HFF-Myc (cell line): ENCODE measurements at regions not wholly inside any gene's neighbourhood (a gene's known extent, or its start where the extent isn't known, plus 50 kb on each side); places are given as distances from the start of the nearest gene placed in this dataset.
A peak's percentile ranks its signal among the peaks of the same experiment; 100 is the strongest.

Source experiments
- DNase-seq: peaks from one replicate; pipeline ENCODE4 v3.0.0-alpha.2; 2011; ENCODE audit warnings: low read depth; ENCODE audit errors: extremely low read depth
- H3K4me3 ChIP-seq: replicated peaks from 2 replicates; pipeline ENCODE4 v1.5.1; 2011; ENCODE audit warnings: low read depth, mild to moderate bottlenecking, control low read depth, low read length
- TF ChIP-seq, protein P1 (sequence below): IDR thresholded peaks from 2 replicates; pipeline ENCODE4 v1.5.1; 2012; ENCODE audit warnings: mild to moderate bottlenecking, low read depth, low read length, control low read depth; ENCODE audit errors: missing control alignments

DNA sequence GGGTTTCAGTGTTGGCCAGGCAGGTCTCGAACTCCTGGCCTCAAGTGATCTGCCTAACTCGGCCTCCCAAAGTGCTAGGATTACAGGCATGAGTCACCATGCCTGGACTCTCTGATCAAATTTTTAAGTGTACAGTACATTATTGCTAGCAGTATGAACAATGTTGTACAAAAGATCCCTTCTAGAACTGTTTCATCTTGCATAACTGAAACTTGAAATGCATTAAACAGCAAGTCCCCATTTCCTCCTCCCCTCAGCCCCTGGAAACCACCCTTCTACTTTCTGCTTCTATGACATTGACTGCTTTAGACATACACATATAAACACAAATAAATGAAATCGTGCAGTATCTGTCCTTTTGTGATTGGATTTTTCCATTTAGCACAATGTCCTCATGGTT is 463.4 kb downstream of the PTPRC start:
- DNase-seq, result no peak
- TF ChIP-seq, protein P1, sequence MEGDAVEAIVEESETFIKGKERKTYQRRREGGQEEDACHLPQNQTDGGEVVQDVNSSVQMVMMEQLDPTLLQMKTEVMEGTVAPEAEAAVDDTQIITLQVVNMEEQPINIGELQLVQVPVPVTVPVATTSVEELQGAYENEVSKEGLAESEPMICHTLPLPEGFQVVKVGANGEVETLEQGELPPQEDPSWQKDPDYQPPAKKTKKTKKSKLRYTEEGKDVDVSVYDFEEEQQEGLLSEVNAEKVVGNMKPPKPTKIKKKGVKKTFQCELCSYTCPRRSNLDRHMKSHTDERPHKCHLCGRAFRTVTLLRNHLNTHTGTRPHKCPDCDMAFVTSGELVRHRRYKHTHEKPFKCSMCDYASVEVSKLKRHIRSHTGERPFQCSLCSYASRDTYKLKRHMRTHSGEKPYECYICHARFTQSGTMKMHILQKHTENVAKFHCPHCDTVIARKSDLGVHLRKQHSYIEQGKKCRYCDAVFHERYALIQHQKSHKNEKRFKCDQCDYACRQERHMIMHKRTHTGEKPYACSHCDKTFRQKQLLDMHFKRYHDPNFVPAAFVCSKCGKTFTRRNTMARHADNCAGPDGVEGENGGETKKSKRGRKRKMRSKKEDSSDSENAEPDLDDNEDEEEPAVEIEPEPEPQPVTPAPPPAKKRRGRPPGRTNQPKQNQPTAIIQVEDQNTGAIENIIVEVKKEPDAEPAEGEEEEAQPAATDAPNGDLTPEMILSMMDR, result no peak
- H3K4me3 ChIP-seq, result no peak overlapping the region

DNA sequence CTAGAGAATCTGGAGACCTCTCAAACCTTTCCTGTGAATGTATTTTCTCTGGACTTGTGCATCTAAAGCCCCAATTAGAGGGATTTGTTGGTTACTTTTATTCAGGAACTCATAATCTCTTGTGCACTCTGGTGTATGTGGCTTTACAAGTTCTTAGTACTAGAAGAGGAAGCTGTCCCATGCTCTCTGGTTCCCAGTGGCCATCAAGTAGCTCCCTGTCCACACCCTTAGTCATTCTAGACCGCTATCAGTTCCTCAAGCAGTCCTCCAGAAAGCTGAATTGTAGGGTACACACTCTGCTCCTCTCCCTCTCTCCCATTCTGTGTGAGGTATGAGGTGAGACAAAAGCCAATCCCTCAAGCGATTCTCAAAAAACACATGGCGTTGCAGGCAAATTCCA is 470.3 kb downstream of the PTPRC start:
- no peak for DNase-seq
- TF ChIP-seq, protein P1, result no peak
- H3K4me3 ChIP-seq, result no peak overlapping the region

DNA sequence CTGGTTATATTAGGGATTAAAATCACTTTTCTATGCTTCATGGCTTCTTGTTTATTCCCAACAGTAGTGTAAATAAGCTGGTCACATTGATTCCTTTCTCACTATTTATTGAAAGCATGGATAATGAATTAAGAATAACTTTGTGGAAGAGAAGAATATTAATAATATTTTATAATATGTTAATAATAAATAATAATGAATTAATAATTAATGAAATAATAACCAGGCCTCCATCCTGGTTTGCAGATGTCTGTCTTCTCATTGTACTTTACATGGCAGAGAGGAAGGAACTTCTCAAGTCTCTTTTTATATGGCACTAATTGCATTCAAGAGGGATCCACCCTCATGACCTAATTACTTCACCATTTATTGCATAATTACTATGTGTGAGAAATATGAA is 473.5 kb downstream of the PTPRC start:
- no peak for DNase-seq
- H3K4me3 ChIP-seq, result no peak overlapping the region
- TF ChIP-seq, protein P1, result no peak

DNA sequence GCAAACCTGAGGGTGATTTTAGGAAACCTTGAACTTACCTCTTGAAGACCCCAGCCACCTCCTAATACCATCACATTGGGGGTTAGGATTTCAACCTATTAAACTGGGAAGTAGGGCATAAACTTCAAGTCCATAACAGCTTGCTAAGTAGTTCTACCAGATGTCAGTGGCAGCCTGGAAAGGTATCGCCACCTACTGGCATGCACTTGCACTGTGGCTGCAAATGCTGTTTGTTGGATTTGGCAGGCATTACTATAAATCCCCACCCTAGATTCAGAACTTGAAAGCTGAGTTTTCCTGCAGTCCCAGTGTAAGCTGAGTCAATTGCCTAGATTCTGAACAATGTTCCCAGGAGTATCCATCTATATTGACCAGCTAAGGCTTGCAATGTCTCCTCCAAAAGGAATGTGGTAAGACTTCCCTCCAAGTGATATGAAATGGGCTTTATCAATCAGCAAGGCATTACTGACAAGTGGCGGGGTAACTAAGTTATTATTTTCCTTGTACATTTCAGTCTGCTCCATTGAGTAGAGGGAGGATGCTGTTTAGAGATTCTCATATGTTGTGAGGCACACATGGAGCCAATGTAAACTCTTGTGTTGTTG is 474.5 kb downstream of the PTPRC start:
- DNase-seq, result peak; percentile 42
- TF ChIP-seq, protein P1, result peak; percentile 86

DNA sequence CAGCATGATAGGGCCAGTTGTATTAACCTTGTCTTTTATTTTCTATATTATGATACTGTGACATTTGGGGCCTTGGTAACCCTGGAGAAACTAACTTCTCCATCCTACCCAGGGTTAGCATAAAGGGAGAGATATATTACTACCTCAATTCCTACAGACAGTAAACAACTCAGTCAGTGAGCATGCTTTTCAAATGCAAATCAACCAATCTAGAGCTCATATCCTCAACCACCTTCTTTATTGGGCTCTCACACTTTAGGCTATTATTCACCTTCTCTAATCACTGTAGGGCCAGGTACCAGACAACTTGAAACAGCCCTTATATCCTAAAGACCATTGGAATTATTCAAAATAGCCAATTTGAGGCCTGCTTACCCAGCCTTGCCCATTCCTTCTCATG is 477.6 kb downstream of the PTPRC start:
- TF ChIP-seq, protein P1, result no peak
- DNase-seq, result no peak

More for the DNA sequence above, 474.5 kb downstream of the PTPRC start:
- H3K4me3 ChIP-seq, result no peak overlapping the region

DNA sequence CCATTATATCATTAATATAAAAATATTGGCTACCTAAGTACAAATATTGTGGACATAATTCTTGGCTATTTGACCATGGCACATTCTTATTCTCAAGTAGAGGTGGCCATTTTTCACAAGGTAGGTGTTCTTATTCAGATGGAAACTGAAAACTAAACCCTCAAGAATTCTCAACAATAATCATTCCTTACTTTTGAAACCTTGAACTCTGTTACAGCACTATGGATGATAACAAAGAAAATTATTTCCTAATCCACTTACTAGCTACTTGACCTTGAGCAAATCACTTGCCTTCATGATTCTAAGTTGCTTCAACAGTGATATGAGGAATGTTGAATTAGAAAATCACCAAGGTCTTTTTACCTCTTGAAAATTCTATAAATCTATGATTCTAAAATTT is 482.2 kb downstream of the PTPRC start:
- no peak overlapping the region for H3K4me3 ChIP-seq
- TF ChIP-seq, protein P1, result no peak
- no peak for DNase-seq

More for the DNA sequence above, 477.6 kb downstream of the PTPRC start:
- no peak overlapping the region for H3K4me3 ChIP-seq

DNA sequence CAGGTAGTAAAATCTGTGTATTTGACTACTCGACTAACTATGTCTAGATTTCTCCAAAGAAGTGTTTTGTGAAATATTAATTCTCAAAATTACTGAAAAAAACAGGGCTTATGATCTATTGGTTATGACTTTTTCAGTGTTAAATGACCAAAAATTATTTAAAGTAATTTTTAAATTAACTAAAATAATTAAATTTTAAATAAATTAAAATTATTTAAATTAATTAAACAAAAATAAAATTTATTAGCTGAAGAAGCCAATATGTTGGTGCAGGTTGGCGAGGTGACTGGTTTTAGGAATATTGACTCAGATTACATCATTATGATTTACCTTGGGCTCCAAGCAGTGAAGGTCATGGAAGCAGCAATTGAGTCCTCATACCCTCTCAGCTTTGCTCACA is 483.2 kb downstream of the PTPRC start:
- no peak overlapping the region for H3K4me3 ChIP-seq
- TF ChIP-seq, protein P1, result no peak
- DNase-seq, result no peak
